ENCODE measurements at regions not wholly inside any gene's neighbourhood (a gene's known extent, or its start where the extent isn't known, plus 50 kb on each side); places are given as distances from the start of the nearest gene placed in this dataset.
A peak's percentile ranks its signal among the peaks of the same experiment; 100 is the strongest.

DNA sequence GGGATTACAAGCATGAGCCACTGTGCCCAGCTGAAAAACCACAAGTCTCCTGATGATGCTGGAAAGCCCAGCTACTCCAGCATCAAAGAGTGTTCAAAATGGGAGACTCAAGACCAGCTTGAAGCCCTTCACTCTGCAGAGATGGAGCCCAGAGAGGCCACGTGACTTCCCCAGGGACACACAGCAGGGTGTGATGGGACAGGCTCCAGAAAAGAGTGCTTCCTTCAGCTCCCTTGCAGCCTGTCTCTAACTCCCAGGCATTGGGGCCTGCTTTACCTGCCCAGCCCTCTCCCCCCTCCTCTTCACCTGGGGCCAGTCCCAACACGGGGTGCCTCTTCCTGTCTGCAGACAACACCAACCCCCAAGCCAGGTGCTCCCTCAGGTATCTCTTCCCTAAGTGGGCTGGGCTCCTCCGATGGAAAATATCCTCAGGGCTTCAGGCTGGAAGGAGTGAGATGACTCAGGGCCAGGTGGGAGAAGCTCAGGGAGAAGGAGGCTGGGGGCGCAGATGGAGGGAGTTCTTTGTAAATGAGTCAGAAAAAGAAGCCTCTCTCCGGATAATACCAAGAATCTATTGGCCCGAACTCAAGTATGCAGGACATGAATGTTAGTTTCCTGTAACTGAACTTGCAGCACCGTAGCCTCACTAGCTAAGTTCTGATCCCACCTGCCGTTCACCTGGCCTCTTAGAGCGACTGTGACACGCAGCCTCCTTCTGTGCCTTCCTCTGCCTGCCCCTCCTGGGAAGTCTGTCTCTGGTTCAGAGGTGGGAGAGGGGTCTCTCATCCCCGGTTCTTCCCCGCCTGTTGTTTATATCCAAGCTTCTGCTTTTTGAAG lies 326.6 kb downstream of the MN1 start:
- H3K79me2 ChIP-seq (ENCODE audit: insufficient read depth, low read length), result no peaks in the 10 kb centered on the region
- no peak overlapping the region for H3K4me3 ChIP-seq (ENCODE audit: insufficient read depth, low read depth, low read length)
- no peaks in the 10 kb centered on the region for H3K36me3 ChIP-seq (ENCODE audit: insufficient read depth, low read length)
- no peak overlapping the region for H2AFZ ChIP-seq (ENCODE audit: low read depth, low read length)
- H3K9ac ChIP-seq (ENCODE audit: low read length), result peak overlapping the region; percentile 71
- no peaks in the 10 kb centered on the region for H3K27me3 ChIP-seq (ENCODE audit: insufficient read depth, low read length)
- peak overlapping the region; percentile 74 for H3K4me2 ChIP-seq (ENCODE audit: low read length)
- peak overlapping the region; percentile 79 for H3K27ac ChIP-seq (ENCODE audit: low read depth, low read length)
- peak; percentile 96 for FAIRE-seq
- H4K20me1 ChIP-seq (ENCODE audit: insufficient read depth, low read length), result no peaks in the 10 kb centered on the region
- no peak for TF ChIP-seq EZH2 (IDR thresholded peaks at IDR 0.05; ENCODE audit: insufficient read depth, low read length)
- TF ChIP-seq, protein P1, sequence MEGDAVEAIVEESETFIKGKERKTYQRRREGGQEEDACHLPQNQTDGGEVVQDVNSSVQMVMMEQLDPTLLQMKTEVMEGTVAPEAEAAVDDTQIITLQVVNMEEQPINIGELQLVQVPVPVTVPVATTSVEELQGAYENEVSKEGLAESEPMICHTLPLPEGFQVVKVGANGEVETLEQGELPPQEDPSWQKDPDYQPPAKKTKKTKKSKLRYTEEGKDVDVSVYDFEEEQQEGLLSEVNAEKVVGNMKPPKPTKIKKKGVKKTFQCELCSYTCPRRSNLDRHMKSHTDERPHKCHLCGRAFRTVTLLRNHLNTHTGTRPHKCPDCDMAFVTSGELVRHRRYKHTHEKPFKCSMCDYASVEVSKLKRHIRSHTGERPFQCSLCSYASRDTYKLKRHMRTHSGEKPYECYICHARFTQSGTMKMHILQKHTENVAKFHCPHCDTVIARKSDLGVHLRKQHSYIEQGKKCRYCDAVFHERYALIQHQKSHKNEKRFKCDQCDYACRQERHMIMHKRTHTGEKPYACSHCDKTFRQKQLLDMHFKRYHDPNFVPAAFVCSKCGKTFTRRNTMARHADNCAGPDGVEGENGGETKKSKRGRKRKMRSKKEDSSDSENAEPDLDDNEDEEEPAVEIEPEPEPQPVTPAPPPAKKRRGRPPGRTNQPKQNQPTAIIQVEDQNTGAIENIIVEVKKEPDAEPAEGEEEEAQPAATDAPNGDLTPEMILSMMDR (IDR thresholded peaks at IDR 0.05; ENCODE audit: insufficient read depth, low read depth, low read length), result no peak
- peak overlapping the region; percentile 87 for H3K27ac Mint-ChIP-seq (ENCODE audit: unreplicated experiment)
- H3K36me3 Mint-ChIP-seq (ENCODE audit: low read depth, unreplicated experiment), result no peaks in the 10 kb centered on the region
- DNase-seq (ENCODE audit: low read depth), result peak; percentile 96
- H3K9me3 ChIP-seq (ENCODE audit: insufficient read depth, low read depth, low read length), result no peaks in the 10 kb centered on the region
- peaks cover 37% of the 10 kb centered on the region for H3K4me1 ChIP-seq (ENCODE audit: insufficient read depth, low read length)
- H3K9me3 Mint-ChIP-seq (ENCODE audit: unreplicated experiment), result peaks cover 3% of the 10 kb centered on the region
- H3K4me1 Mint-ChIP-seq (ENCODE audit: low read depth, unreplicated experiment), result peaks cover 33% of the 10 kb centered on the region
- no peaks in the 10 kb centered on the region for H3K27me3 Mint-ChIP-seq (ENCODE audit: low read depth, unreplicated experiment)
- no peak overlapping the region for H3K4me3 Mint-ChIP-seq (ENCODE audit: unreplicated experiment)

DNA sequence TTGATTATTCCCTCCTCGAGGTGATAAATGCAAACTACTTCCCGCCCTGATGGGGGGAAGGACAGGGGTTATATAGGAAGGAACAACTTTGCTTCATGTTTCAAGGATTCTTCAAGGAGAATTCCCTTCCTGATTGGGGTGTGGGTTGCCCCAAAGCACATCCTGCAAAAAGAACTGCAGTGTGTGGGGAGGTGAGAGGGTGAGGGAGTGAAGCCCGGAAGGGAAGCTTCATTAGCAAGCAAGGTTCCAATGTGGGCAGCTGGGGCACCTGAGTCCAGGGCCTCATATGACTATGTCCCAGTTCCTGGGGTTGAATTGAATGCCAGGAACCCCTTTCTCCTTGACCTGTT lies 326.0 kb downstream of the MN1 start:
- peak overlapping the region; percentile 79 for H3K27ac ChIP-seq (ENCODE audit: low read depth, low read length)
- peak overlapping the region; percentile 71 for H3K9ac ChIP-seq (ENCODE audit: low read length)
- H3K27me3 Mint-ChIP-seq (ENCODE audit: low read depth, unreplicated experiment), result no peaks in the 10 kb centered on the region
- H3K27me3 ChIP-seq (ENCODE audit: insufficient read depth, low read length), result no peaks in the 10 kb centered on the region
- H3K4me2 ChIP-seq (ENCODE audit: low read length), result peak overlapping the region; percentile 74
- H3K36me3 ChIP-seq (ENCODE audit: insufficient read depth, low read length), result no peaks in the 10 kb centered on the region
- peaks cover 37% of the 10 kb centered on the region for H3K4me1 ChIP-seq (ENCODE audit: insufficient read depth, low read length)
- H4K20me1 ChIP-seq (ENCODE audit: insufficient read depth, low read length), result no peaks in the 10 kb centered on the region
- no peak for DNase-seq (ENCODE audit: low read depth)
- H3K79me2 ChIP-seq (ENCODE audit: insufficient read depth, low read length), result no peaks in the 10 kb centered on the region
- no peak for FAIRE-seq
- TF ChIP-seq EZH2 (IDR thresholded peaks at IDR 0.05; ENCODE audit: insufficient read depth, low read length), result no peak
- TF ChIP-seq, protein P1 (IDR thresholded peaks at IDR 0.05; ENCODE audit: insufficient read depth, low read depth, low read length), result no peak
- H3K27ac Mint-ChIP-seq (ENCODE audit: unreplicated experiment), result peak overlapping the region; percentile 87
- no peak overlapping the region for H3K4me3 ChIP-seq (ENCODE audit: insufficient read depth, low read depth, low read length)
- H2AFZ ChIP-seq (ENCODE audit: low read depth, low read length), result no peak overlapping the region
- H3K9me3 Mint-ChIP-seq (ENCODE audit: unreplicated experiment), result peaks cover 3% of the 10 kb centered on the region
- no peaks in the 10 kb centered on the region for H3K9me3 ChIP-seq (ENCODE audit: insufficient read depth, low read depth, low read length)
- no peaks in the 10 kb centered on the region for H3K36me3 Mint-ChIP-seq (ENCODE audit: low read depth, unreplicated experiment)
- H3K4me1 Mint-ChIP-seq (ENCODE audit: low read depth, unreplicated experiment), result peaks cover 36% of the 10 kb centered on the region
- H3K4me3 Mint-ChIP-seq (ENCODE audit: unreplicated experiment), result no peak overlapping the region

DNA sequence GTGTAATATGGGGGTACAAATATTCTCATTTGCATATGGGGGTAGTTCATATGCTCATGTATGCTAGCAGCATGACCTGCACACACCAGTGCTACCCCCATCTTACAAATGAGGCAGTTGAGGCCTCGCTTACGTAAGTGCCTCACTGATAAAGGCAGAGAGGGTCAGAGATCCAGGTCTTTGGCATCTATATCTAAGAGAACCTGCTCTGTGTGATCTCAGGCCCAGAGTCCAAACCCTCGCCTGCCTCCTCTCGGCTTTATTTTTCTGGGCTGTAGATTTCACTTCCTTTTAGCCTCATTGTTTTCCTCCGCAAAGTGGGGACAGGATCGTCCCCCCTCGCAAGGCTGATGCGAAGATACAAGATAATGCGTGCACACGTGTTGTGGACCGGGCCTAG lies 325.2 kb downstream of the MN1 start:
- Histone ChIP-seq H3K27me3 (ENCODE audit: insufficient read depth, low read length) (no peaks in the 10 kb centered on the region), H2AFZ (ENCODE audit: low read depth, low read length) (peak overlapping the region; percentile 32), H3K4me1 (ENCODE audit: insufficient read depth, low read length) (peaks cover 37% of the 10 kb centered on the region), H3K27ac (ENCODE audit: low read depth, low read length) (peak overlapping the region; percentile 79), H3K4me2 (ENCODE audit: low read length) (peak overlapping the region; percentile 74), H3K79me2 (ENCODE audit: insufficient read depth, low read length) (no peaks in the 10 kb centered on the region), H3K9ac (ENCODE audit: low read length) (peak overlapping the region; percentile 71), H3K36me3 (ENCODE audit: insufficient read depth, low read length) (no peaks in the 10 kb centered on the region), H3K9me3 (ENCODE audit: insufficient read depth, low read depth, low read length) (no peaks in the 10 kb centered on the region), H3K4me3 (ENCODE audit: insufficient read depth, low read depth, low read length) (no peak overlapping the region), H4K20me1 (ENCODE audit: insufficient read depth, low read length) (no peaks in the 10 kb centered on the region)
- peaks cover 3% of the 10 kb centered on the region for H3K9me3 Mint-ChIP-seq (ENCODE audit: unreplicated experiment)
- FAIRE-seq, result peak; percentile 13
- H3K27me3 Mint-ChIP-seq (ENCODE audit: low read depth, unreplicated experiment), result no peaks in the 10 kb centered on the region
- peak overlapping the region; percentile 100 for H3K27ac Mint-ChIP-seq (ENCODE audit: unreplicated experiment)
- peaks cover 36% of the 10 kb centered on the region for H3K4me1 Mint-ChIP-seq (ENCODE audit: low read depth, unreplicated experiment)
- H3K4me3 Mint-ChIP-seq (ENCODE audit: unreplicated experiment), result peak overlapping the region; percentile 11
- DNase-seq (ENCODE audit: low read depth), result no peak
- H3K36me3 Mint-ChIP-seq (ENCODE audit: low read depth, unreplicated experiment), result no peaks in the 10 kb centered on the region
- TF ChIP-seq, protein P1 (IDR thresholded peaks at IDR 0.05; ENCODE audit: insufficient read depth, low read depth, low read length), result no peak
- TF ChIP-seq EZH2 (IDR thresholded peaks at IDR 0.05; ENCODE audit: insufficient read depth, low read length), result no peak

Data from astrocyte (in vitro differentiated cells and primary cell).